ENCODE measurements at regions not wholly inside any gene's neighbourhood (a gene's known extent, or its start where the extent isn't known, plus 50 kb on each side); places are given as distances from the start of the nearest gene placed in this dataset.

- TF ChIP-seq GABPA (IDR thresholded peaks at IDR 0.05 in 1 of 2, conservative IDR thresholded peaks at IDR 0.05 in 1 of 2), result no peak
- no peak for TF ChIP-seq NR2F2 (IDR thresholded peaks at IDR 0.05)
- no peak for TF ChIP-seq HNF4G (IDR thresholded peaks at IDR 0.05)
- no peak for TF ChIP-seq RAD21 (IDR thresholded peaks at IDR 0.05)
- no peak for TF ChIP-seq YY1 (IDR thresholded peaks at IDR 0.05)
- no peak for TF ChIP-seq FOXA2 (IDR thresholded peaks at IDR 0.05)
- TF ChIP-seq CTCF (IDR thresholded peaks at IDR 0.05; ENCODE audit: low read depth, low read length, missing input control), result no peak
These were observed 153.1 kb upstream of the PCDH18 start (continued) for GRCh38 chr4:137685357-137685756.

- TF ChIP-seq HNF4G (IDR thresholded peaks at IDR 0.05) (no peak), FOXA1 (IDR thresholded peaks at IDR 0.05) (no peak), SP1 (IDR thresholded peaks at IDR 0.05) (no peak), RXRA (IDR thresholded peaks at IDR 0.05) (no peak)
- 72% methylated on average over 1 of the region's 1 CpG for WGBS
- DNase-seq (ENCODE audit: low spot score), result no peak
These were observed 148.8 kb upstream of the PCDH18 start for GRCh38 chr4:137681081-137681480.

GRCh38 chr4:137678796-137679195 is 146.5 kb upstream of the PCDH18 start:
- H3K27ac ChIP-seq (ENCODE audit: low read depth in 1 of 2, low read length in 2 of 2), result no peak overlapping the region
- DNase-seq (ENCODE audit: low spot score), result no peak
- TF ChIP-seq GABPA (IDR thresholded peaks at IDR 0.05 in 1 of 2, conservative IDR thresholded peaks at IDR 0.05 in 1 of 2) (no peak), TAF1 (conservative IDR thresholded peaks at IDR 0.05) (no peak), NR2F2 (IDR thresholded peaks at IDR 0.05) (no peak), SP1 (IDR thresholded peaks at IDR 0.05) (no peak), RXRA (IDR thresholded peaks at IDR 0.05) (no peak), RAD21 (IDR thresholded peaks at IDR 0.05) (no peak), YY1 (IDR thresholded peaks at IDR 0.05) (no peak)
- no peak overlapping the region for H3K9ac ChIP-seq (ENCODE audit: low read depth in 1 of 2, low read length in 2 of 2)
- no peaks in the 10 kb centered on the region for H3K36me3 ChIP-seq (ENCODE audit: control insufficient read depth in 4 of 4, insufficient read depth in 3 of 4, low read depth in 1 of 4, low read length in 3 of 4)
- WGBS, result 29% methylated on average over 1 of the region's 1 CpG
- no peaks in the 10 kb centered on the region for H3K9me3 ChIP-seq (ENCODE audit: control insufficient read depth in 4 of 4, low read length in 3 of 4)
- no peaks in the 10 kb centered on the region for H3K27me3 ChIP-seq (ENCODE audit: control insufficient read depth in 4 of 4, insufficient read depth in 4 of 4, low read length in 3 of 4)
- no peak overlapping the region for H3K4me3 ChIP-seq (ENCODE audit: low read depth in 1 of 3, low read length in 3 of 3)
- H3K4me1 ChIP-seq (ENCODE audit: control insufficient read depth in 4 of 4, insufficient read depth in 4 of 4, low read length in 3 of 4), result no peaks in the 10 kb centered on the region

More at GRCh38 chr4:137681081-137681480, 148.8 kb upstream of the PCDH18 start:
- no peak overlapping the region for H3K9ac ChIP-seq (ENCODE audit: low read depth in 1 of 2, low read length in 2 of 2)
- H3K27ac ChIP-seq (ENCODE audit: low read depth in 1 of 2, low read length in 2 of 2), result no peak overlapping the region
- H3K36me3 ChIP-seq (ENCODE audit: control insufficient read depth in 4 of 4, insufficient read depth in 3 of 4, low read depth in 1 of 4, low read length in 3 of 4), result no peaks in the 10 kb centered on the region
- no peaks in the 10 kb centered on the region for H3K9me3 ChIP-seq (ENCODE audit: control insufficient read depth in 4 of 4, low read length in 3 of 4)
- no peaks in the 10 kb centered on the region for H3K27me3 ChIP-seq (ENCODE audit: control insufficient read depth in 4 of 4, insufficient read depth in 4 of 4, low read length in 3 of 4)
- H3K4me3 ChIP-seq (ENCODE audit: low read depth in 1 of 3, low read length in 3 of 3), result no peak overlapping the region
- no peaks in the 10 kb centered on the region for H3K4me1 ChIP-seq (ENCODE audit: control insufficient read depth in 4 of 4, insufficient read depth in 4 of 4, low read length in 3 of 4)

- DNase-seq (ENCODE audit: low spot score), result no peak
- no peak for TF ChIP-seq HNF4A (conservative IDR thresholded peaks at IDR 0.05)
- no peak for TF ChIP-seq ATF3 (IDR thresholded peaks at IDR 0.05)
- TF ChIP-seq TAF1 (conservative IDR thresholded peaks at IDR 0.05), result no peak
- no peak for TF ChIP-seq JUND (IDR thresholded peaks at IDR 0.05)
- TF ChIP-seq RXRA (IDR thresholded peaks at IDR 0.05), result no peak
- TF ChIP-seq FOXA1 (IDR thresholded peaks at IDR 0.05), result no peak
- no peak for TF ChIP-seq SP1 (IDR thresholded peaks at IDR 0.05)
- TF ChIP-seq ZBTB33 (IDR thresholded peaks at IDR 0.05), result no peak
- no peak for TF ChIP-seq GABPA (IDR thresholded peaks at IDR 0.05 in 1 of 2, conservative IDR thresholded peaks at IDR 0.05 in 1 of 2)
- no peak for TF ChIP-seq EGR1 (IDR thresholded peaks at IDR 0.05; ENCODE audit: low read depth in 2 of 2)
- no peak for TF ChIP-seq CTCF (IDR thresholded peaks at IDR 0.05; ENCODE audit: low read depth, low read length, missing input control)
- no peak for TF ChIP-seq HNF4G (IDR thresholded peaks at IDR 0.05)
- TF ChIP-seq MAX (IDR thresholded peaks at IDR 0.05), result no peak
These were observed 145.6 kb upstream of the PCDH18 start for GRCh38 chr4:137677863-137678262.

More at GRCh38 chr4:137677863-137678262, 145.6 kb upstream of the PCDH18 start:
- Histone ChIP-seq H3K27me3 (ENCODE audit: control insufficient read depth in 4 of 4, insufficient read depth in 4 of 4, low read length in 3 of 4) (no peaks in the 10 kb centered on the region), H3K4me3 (ENCODE audit: low read depth in 1 of 3, low read length in 3 of 3) (no peak overlapping the region), H3K27ac (ENCODE audit: low read depth in 1 of 2, low read length in 2 of 2) (no peak overlapping the region), H3K9ac (ENCODE audit: low read depth in 1 of 2, low read length in 2 of 2) (no peak overlapping the region), H3K36me3 (ENCODE audit: control insufficient read depth in 4 of 4, insufficient read depth in 3 of 4, low read depth in 1 of 4, low read length in 3 of 4) (no peaks in the 10 kb centered on the region), H3K4me1 (ENCODE audit: control insufficient read depth in 4 of 4, insufficient read depth in 4 of 4, low read length in 3 of 4) (no peaks in the 10 kb centered on the region), H3K9me3 (ENCODE audit: control insufficient read depth in 4 of 4, low read length in 3 of 4) (no peaks in the 10 kb centered on the region)

Data from liver (tissue), 8 donors.